GM23338 (cell line): ENCODE measurements at regions not wholly inside any gene's neighbourhood (a gene's known extent, or its start where the extent isn't known, plus 50 kb on each side); places are given as distances from the start of the nearest gene placed in this dataset.

Experiments used
- ATAC-seq: fragments of 200-7000 bp; cut with Tn5 transposase; 3 replicates; pipeline ENCODE4 v1.9.1; 2020
- DNase-seq: peaks from one replicate; pipeline ENCODE4 v3.0.0-alpha.2; 2015; ENCODE audit warnings: low spot score
- H2AFZ ChIP-seq: fragments of 200-600 bp; sonication (generic); 2 replicates; pipeline ENCODE4 v1.8.0; 2016; ENCODE audit warnings: antibody characterized with exemption, mild to moderate bottlenecking, moderate library complexity
- H3F3A ChIP-seq: fragments of 200-600 bp; sonication (generic); replicated peaks from 2 replicates; pipeline ENCODE4 v1.8.0; 2017; ENCODE audit warnings: antibody characterized with exemption, mixed run types, low read depth
- H3K27ac ChIP-seq: fragments of 200-600 bp; sonication (generic); 2 replicates; pipeline ENCODE4 v1.6.1; 2016; ENCODE audit warnings: low read depth
- H3K27me3 ChIP-seq: fragments of 200-600 bp; sonication (generic); 2 replicates; pipeline ENCODE4 v1.8.0; 2016; ENCODE audit warnings: mild to moderate bottlenecking, mixed run types, moderate library complexity; ENCODE audit not compliant: insufficient read depth
- H3K36me3 ChIP-seq: fragments of 200-600 bp; sonication (generic); 2 replicates; pipeline ENCODE4 v1.8.0; 2016; ENCODE audit warnings: mild to moderate bottlenecking; ENCODE audit not compliant: insufficient read depth
- H3K4me1 ChIP-seq: fragments of 200-600 bp; sonication (generic); 2 replicates; pipeline ENCODE4 v1.8.0; 2016; ENCODE audit warnings: mild to moderate bottlenecking, moderate library complexity; ENCODE audit not compliant: insufficient read depth
- H3K4me2 ChIP-seq: fragments of 200-600 bp; sonication (generic); 2 replicates; pipeline ENCODE4 v1.7.1; 2017; ENCODE audit warnings: mixed run types
- H3K4me3 ChIP-seq: fragments of 200-600 bp; sonication (generic); 2 replicates; pipeline ENCODE4 v1.6.1; 2016; ENCODE audit warnings: mixed run types
- H3K79me2 ChIP-seq: fragments of 200-600 bp; sonication (generic); replicated peaks from 2 replicates; pipeline ENCODE4 v1.8.0; 2017; ENCODE audit warnings: mild to moderate bottlenecking; ENCODE audit not compliant: insufficient read depth
- H3K9me2 ChIP-seq: fragments of 200-600 bp; sonication (generic); 2 replicates; pipeline ENCODE4 v1.8.0; 2017; ENCODE audit not compliant: insufficient read depth
- H4K20me1 ChIP-seq: fragments of 200-600 bp; sonication (generic); replicated peaks from 2 replicates; pipeline ENCODE4 v1.8.0; 2017; ENCODE audit warnings: mild to moderate bottlenecking; ENCODE audit not compliant: insufficient read depth
- H3K27ac Mint-ChIP-seq: 2 replicates; pipeline ENCODE4 v1.8.0; 2020; ENCODE audit warnings: inconsistent platforms, mild to moderate bottlenecking, moderate library complexity, mixed read lengths
- H3K27me3 Mint-ChIP-seq: 3 replicates; pipeline ENCODE4 v1.8.0; 2022; ENCODE audit warnings: low read depth, mild to moderate bottlenecking, moderate library complexity, mixed read lengths, inconsistent platforms; ENCODE audit not compliant: insufficient read depth, poor library complexity
- H3K36me3 Mint-ChIP-seq: 3 replicates; pipeline ENCODE4 v1.8.0; 2021; ENCODE audit warnings: low read depth, mild to moderate bottlenecking, inconsistent platforms, moderate library complexity, mixed read lengths
- H3K4me1 Mint-ChIP-seq: 3 replicates; pipeline ENCODE4 v1.8.0; 2020; ENCODE audit warnings: mild to moderate bottlenecking, inconsistent platforms, mixed read lengths
- H3K4me3 Mint-ChIP-seq: 3 replicates; pipeline ENCODE4 v1.8.0; 2021; ENCODE audit warnings: moderate library complexity, mild to moderate bottlenecking, inconsistent platforms, mixed read lengths
- H3K9me3 Mint-ChIP-seq: 3 replicates; pipeline ENCODE4 v1.8.0; 2020; ENCODE audit warnings: moderate library complexity, mild to moderate bottlenecking, inconsistent platforms, mixed read lengths
- CREB1 ChIP-seq: fragments of 250-450 bp; sonication (Bioruptor Pico); IDR thresholded peaks from 2 replicates; pipeline ENCODE4 v1.5.0; 2020; ENCODE audit warnings: low read depth, mild to moderate bottlenecking, moderate library complexity
- EZH2 ChIP-seq: fragments of 200-600 bp; sonication (generic); IDR thresholded peaks from one replicate; pipeline ENCODE4 v1.8.0; 2017; ENCODE audit warnings: antibody characterized with exemption, mild to moderate bottlenecking, low read depth; ENCODE audit not compliant: unreplicated experiment
- EZH2phosphoT487 ChIP-seq: fragments of 200-600 bp; sonication (generic); IDR thresholded peaks from one replicate; pipeline ENCODE4 v1.8.1; 2018; ENCODE audit warnings: antibody characterized with exemption; ENCODE audit not compliant: unreplicated experiment
- JUNB ChIP-seq: IDR thresholded peaks from one replicate; pipeline ENCODE4 v1.6.1; 2016; ENCODE audit warnings: antibody characterized with exemption; ENCODE audit not compliant: unreplicated experiment
- NANOG ChIP-seq: IDR thresholded peaks from 2 replicates; pipeline ENCODE4 v1.6.1; 2016; ENCODE audit warnings: antibody characterized with exemption, borderline replicate concordance
- POLR2AphosphoS5 ChIP-seq: IDR thresholded peaks from 2 replicates; pipeline ENCODE4 v1.6.1; 2016; ENCODE audit warnings: antibody characterized with exemption, low read depth
- ZNF114 ChIP-seq: fragments of 250-450 bp; sonication (Bioruptor Pico); IDR thresholded peaks from 2 replicates; pipeline ENCODE4 v1.5.0; 2020; ENCODE audit warnings: mild to moderate bottlenecking, moderate library complexity
- ZNF462 ChIP-seq: fragments of 250-450 bp; sonication (Bioruptor Pico); IDR thresholded peaks from 2 replicates; pipeline ENCODE4 v1.5.0; 2020; ENCODE audit warnings: mild to moderate bottlenecking, moderate library complexity
- TF ChIP-seq, protein P1 (sequence below), 2 experiments: fragments of 200-600 bp in 1 of 2; sonication (generic) in 1 of 2; conservative IDR thresholded peaks; 2 replicates each; pipeline versions ENCODE4 v1.5.1 to v1.6.1; 2016 to 2017; ENCODE audit warnings: antibody characterized with exemption in 2 of 2, low read depth in 2 of 2, mild to moderate bottlenecking in 2 of 2, moderate library complexity in 1 of 2

GRCh38 chr21:18801468-18801867 is 397.9 kb upstream of the TMPRSS15 start:
- Histone ChIP-seq H3K4me1 (no peaks in the 10 kb centered on the region), H3K36me3 (no peaks in the 10 kb centered on the region), H3K79me2 (no peaks in the 10 kb centered on the region), H2AFZ (no peak overlapping the region), H3F3A (no peaks in the 10 kb centered on the region), H3K4me2 (no peak overlapping the region), H3K9me2 (0 out of 2 replicates have a peak, but pooled peaks cover 3% of the 10 kb centered on the region), H4K20me1 (no peaks in the 10 kb centered on the region), H3K27ac (no peak overlapping the region), H3K4me3 (no peak overlapping the region), H3K27me3 (no peaks in the 10 kb centered on the region)
- Mint-ChIP-seq H3K9me3 (peaks cover 5% of the 10 kb centered on the region), H3K27ac (no peak overlapping the region), H3K4me3 (no peak overlapping the region), H3K36me3 (peaks cover 5% of the 10 kb centered on the region; the same call in 2 of the 3 replicates), H3K4me1 (no peaks in the 10 kb centered on the region), H3K27me3 (no peaks in the 10 kb centered on the region)
- no peak for TF ChIP-seq EZH2phosphoT487
- TF ChIP-seq, protein P1, sequence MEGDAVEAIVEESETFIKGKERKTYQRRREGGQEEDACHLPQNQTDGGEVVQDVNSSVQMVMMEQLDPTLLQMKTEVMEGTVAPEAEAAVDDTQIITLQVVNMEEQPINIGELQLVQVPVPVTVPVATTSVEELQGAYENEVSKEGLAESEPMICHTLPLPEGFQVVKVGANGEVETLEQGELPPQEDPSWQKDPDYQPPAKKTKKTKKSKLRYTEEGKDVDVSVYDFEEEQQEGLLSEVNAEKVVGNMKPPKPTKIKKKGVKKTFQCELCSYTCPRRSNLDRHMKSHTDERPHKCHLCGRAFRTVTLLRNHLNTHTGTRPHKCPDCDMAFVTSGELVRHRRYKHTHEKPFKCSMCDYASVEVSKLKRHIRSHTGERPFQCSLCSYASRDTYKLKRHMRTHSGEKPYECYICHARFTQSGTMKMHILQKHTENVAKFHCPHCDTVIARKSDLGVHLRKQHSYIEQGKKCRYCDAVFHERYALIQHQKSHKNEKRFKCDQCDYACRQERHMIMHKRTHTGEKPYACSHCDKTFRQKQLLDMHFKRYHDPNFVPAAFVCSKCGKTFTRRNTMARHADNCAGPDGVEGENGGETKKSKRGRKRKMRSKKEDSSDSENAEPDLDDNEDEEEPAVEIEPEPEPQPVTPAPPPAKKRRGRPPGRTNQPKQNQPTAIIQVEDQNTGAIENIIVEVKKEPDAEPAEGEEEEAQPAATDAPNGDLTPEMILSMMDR (conservative IDR thresholded peaks at IDR 0.05; ENCODE audit: low read depth in 2 of 2), result peak; percentile 53
- DNase-seq, result peak; percentile 48
- ATAC-seq, result peak; percentile 54

DNA sequence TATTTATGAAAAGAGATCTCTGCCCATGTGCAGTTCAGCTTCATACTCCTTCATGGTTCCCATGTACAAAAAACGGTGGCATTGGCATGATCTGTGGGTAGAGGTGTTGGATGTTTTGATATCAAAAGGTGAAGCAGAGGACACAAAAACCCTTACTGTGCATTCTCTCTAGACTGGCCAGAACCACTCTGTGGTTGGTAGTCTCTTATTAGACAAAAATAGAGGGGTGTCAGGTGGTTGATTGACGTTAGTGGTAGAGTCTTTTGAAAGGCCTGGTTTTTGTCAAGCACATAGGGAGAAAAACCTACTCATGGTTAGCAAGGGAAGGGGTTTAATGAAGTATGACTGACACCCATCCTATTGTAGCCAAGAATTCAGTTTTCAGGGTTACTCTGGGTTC is 400.0 kb upstream of the TMPRSS15 start:
- DNase-seq, result no peak

GRCh38 chr21:18810136-18810535 is 406.6 kb upstream of the TMPRSS15 start:
- peaks cover 3% of the 10 kb centered on the region; the same call in 2 of the 3 replicates for H3K9me3 Mint-ChIP-seq
- no peaks in the 10 kb centered on the region for H3K36me3 ChIP-seq
- no peaks in the 10 kb centered on the region for H3K4me1 ChIP-seq
- H3K4me3 ChIP-seq, result no peak overlapping the region
- no peaks in the 10 kb centered on the region for H3K9me2 ChIP-seq
- peak; percentile 30 for DNase-seq
- H3K79me2 ChIP-seq, result no peaks in the 10 kb centered on the region
- no peak overlapping the region for H3K27ac ChIP-seq
- no peaks in the 10 kb centered on the region for H3F3A ChIP-seq
- no peaks in the 10 kb centered on the region for H3K27me3 ChIP-seq
- H3K4me3 Mint-ChIP-seq, result no peak overlapping the region
- peaks cover 4% of the 10 kb centered on the region; the same call in 1 of the 3 replicates for H3K36me3 Mint-ChIP-seq
- ATAC-seq, result no peak
- no peaks in the 10 kb centered on the region for H4K20me1 ChIP-seq
- H2AFZ ChIP-seq, result peak overlapping the region; percentile 3; the same call in 1 of the 2 replicates
- no peak overlapping the region for H3K27ac Mint-ChIP-seq
- TF ChIP-seq ZNF462 (CRISPR knock-in tag), result no peak
- TF ChIP-seq, protein P1 (conservative IDR thresholded peaks at IDR 0.05; ENCODE audit: low read depth in 2 of 2), result no peak
- no peaks in the 10 kb centered on the region for H3K4me1 Mint-ChIP-seq
- H3K4me2 ChIP-seq, result no peak overlapping the region
- peaks cover 1% of the 10 kb centered on the region for H3K27me3 Mint-ChIP-seq

More for the DNA sequence above, 400.0 kb upstream of the TMPRSS15 start:
- no peaks in the 10 kb centered on the region for H3K9me2 ChIP-seq
- Mint-ChIP-seq H3K27ac (no peak overlapping the region), H3K36me3 (peaks cover 2% of the 10 kb centered on the region; the same call in 1 of the 3 replicates), H3K27me3 (no peaks in the 10 kb centered on the region), H3K9me3 (peaks cover 3% of the 10 kb centered on the region; the same call in 2 of the 3 replicates), H3K4me3 (no peak overlapping the region), H3K4me1 (no peaks in the 10 kb centered on the region)
- H3K36me3 ChIP-seq, result no peaks in the 10 kb centered on the region
- H3K79me2 ChIP-seq, result no peaks in the 10 kb centered on the region
- H3K4me1 ChIP-seq, result no peaks in the 10 kb centered on the region
- no peak overlapping the region for H3K27ac ChIP-seq
- no peaks in the 10 kb centered on the region for H3K27me3 ChIP-seq
- TF ChIP-seq JUNB, result no peak
- TF ChIP-seq POLR2AphosphoS5, result no peak
- TF ChIP-seq ZNF114 (CRISPR knock-in tag), result no peak
- no peak for TF ChIP-seq CREB1 (CRISPR knock-in tag)
- TF ChIP-seq NANOG, result no peak
- no peak for TF ChIP-seq EZH2
- no peaks in the 10 kb centered on the region for H3F3A ChIP-seq
- no peak overlapping the region for H3K4me3 ChIP-seq
- H2AFZ ChIP-seq, result no peak overlapping the region
- ATAC-seq, result no peak
- no peak overlapping the region for H3K4me2 ChIP-seq
- H4K20me1 ChIP-seq, result no peaks in the 10 kb centered on the region
